ENCODE measurements at regions not wholly inside any gene's neighbourhood (a gene's known extent, or its start where the extent isn't known, plus 50 kb on each side); places are given as distances from the start of the nearest gene placed in this dataset.

GRCh38 chr2:151153601-151154000, 108.1 kb downstream of the RBM43 start:
- TF ChIP-seq CTCF (IDR thresholded peaks at IDR 0.05; ENCODE audit: low read length) (no peak), EZH2 (IDR thresholded peaks at IDR 0.05; ENCODE audit: borderline replicate concordance, low read length) (no peak)
